Mesendoderm (in vitro differentiated cells): ENCODE measurements at regions not wholly inside any gene's neighbourhood (a gene's known extent, or its start where the extent isn't known, plus 50 kb on each side); places are given as distances from the start of the nearest gene placed in this dataset.

Experiments
- DNase-seq: peaks from one replicate; pipeline ENCODE4 v3.0.0; 2013
- H2AK5ac ChIP-seq: 2 replicates; pipeline ENCODE4 v1.6.1; 2013; ENCODE audit warnings: low read length, inconsistent platforms
- H2BK120ac ChIP-seq: 2 replicates; pipeline ENCODE4 v1.6.1; 2013; ENCODE audit warnings: low read depth, mild to moderate bottlenecking, low read length, moderate library complexity, mixed read lengths
- H2BK15ac ChIP-seq: replicated peaks from 2 replicates; pipeline ENCODE4 v1.6.1; 2013; ENCODE audit warnings: low read depth, mild to moderate bottlenecking, moderate library complexity
- H2BK5ac ChIP-seq: 2 replicates; pipeline ENCODE4 v1.6.1; 2013; ENCODE audit warnings: low read length, inconsistent platforms
- H3K18ac ChIP-seq: 2 replicates; pipeline ENCODE4 v1.6.1; 2013; ENCODE audit warnings: mild to moderate bottlenecking, low read length, mixed read lengths
- H3K23ac ChIP-seq: one replicate; pipeline ENCODE4 v1.6.1; 2013; ENCODE audit warnings: low read length
- H3K27ac ChIP-seq: 2 replicates; pipeline ENCODE4 v1.5.1; 2013; ENCODE audit warnings: low read depth, mild to moderate bottlenecking, inconsistent platforms, low read length, moderate library complexity
- H3K27me3 ChIP-seq: 2 replicates; pipeline ENCODE4 v1.6.1; 2013; ENCODE audit warnings: low read length, control low read depth, mild to moderate bottlenecking, inconsistent platforms; ENCODE audit not compliant: insufficient read depth, poor library complexity
- H3K36me3 ChIP-seq: 2 replicates; pipeline ENCODE4 v1.6.1; 2013; ENCODE audit warnings: low read length, inconsistent platforms; ENCODE audit not compliant: control insufficient read depth, insufficient read depth
- H3K4ac ChIP-seq: one replicate; pipeline ENCODE4 v1.6.1; 2013; ENCODE audit warnings: low read depth, mild to moderate bottlenecking, low read length, moderate library complexity
- H3K4me1 ChIP-seq: 2 replicates; pipeline ENCODE4 v1.6.1; 2013; ENCODE audit warnings: low read depth, low read length, inconsistent platforms; ENCODE audit not compliant: control insufficient read depth
- H3K4me2 ChIP-seq: 2 replicates; pipeline ENCODE4 v1.6.1; 2013; ENCODE audit warnings: low read length
- H3K4me3 ChIP-seq: 2 replicates; pipeline ENCODE4 v1.5.1; 2013; ENCODE audit warnings: mild to moderate bottlenecking, low read length
- H3K56ac ChIP-seq: one replicate; pipeline ENCODE4 v1.6.1; 2013; ENCODE audit warnings: low read length
- H3K79me1 ChIP-seq: 2 replicates; pipeline ENCODE4 v1.6.1; 2013; ENCODE audit warnings: low read length, inconsistent platforms
- H3K79me2 ChIP-seq: 2 replicates; pipeline ENCODE4 v1.6.1; 2013; ENCODE audit warnings: mild to moderate bottlenecking, low read length; ENCODE audit not compliant: control insufficient read depth, insufficient read depth
- H3K9ac ChIP-seq: 2 replicates; pipeline ENCODE4 v1.6.1; 2013; ENCODE audit warnings: low read length, inconsistent platforms
- H4K5ac ChIP-seq: one replicate; pipeline ENCODE4 v1.6.1; 2013; ENCODE audit warnings: low read length
- H4K8ac ChIP-seq: one replicate; pipeline ENCODE4 v1.6.1; 2013; ENCODE audit warnings: low read depth, mild to moderate bottlenecking, control low read depth, low read length, moderate library complexity
- WGBS: extraction: QIAGEN DNeasy Blood & Tissue Kit; methylation state at CpG from one replicate; pipeline ENCODE4 v1.1.7; 2013; ENCODE audit warnings: low lambda C conversion rate, missing lambda C conversion rate; ENCODE audit not compliant: insufficient coverage; ENCODE audit errors: extremely low coverage; 5-methylcytosine and 5-hydroxymethylcytosine counted together

- Histone ChIP-seq H4K5ac (no peak overlapping the region), H3K56ac (no peak overlapping the region)
Observed at GRCh38 chr21:22827422-22827821, 1829.2 kb downstream of the NCAM2 start.

GRCh38 chr21:22842875-22843274, 1844.7 kb downstream of the NCAM2 start:
- Histone ChIP-seq H2BK5ac (no peak overlapping the region), H3K23ac (no peak overlapping the region)

More at GRCh38 chr21:22827422-22827821, 1829.2 kb downstream of the NCAM2 start:
- Histone ChIP-seq H4K8ac (no peak overlapping the region), H3K23ac (no peak overlapping the region), H3K27ac (no peak overlapping the region), H2AK5ac (no peak overlapping the region), H3K79me2 (no peaks in the 10 kb centered on the region), H3K4ac (no peak overlapping the region), H3K4me3 (no peak overlapping the region), H3K9ac (no peak overlapping the region), H3K79me1 (no peaks in the 10 kb centered on the region), H3K36me3 (no peaks in the 10 kb centered on the region), H3K4me1 (no peaks in the 10 kb centered on the region), H3K4me2 (no peak overlapping the region), H2BK15ac (no peak overlapping the region), H2BK120ac (no peak overlapping the region), H3K27me3 (no peaks in the 10 kb centered on the region), H2BK5ac (no peak overlapping the region), H3K18ac (no peak overlapping the region)
- DNase-seq = no peak

GRCh38 chr21:22855581-22855980, 1857.4 kb downstream of the NCAM2 start:
- H2AK5ac ChIP-seq = no peak overlapping the region
- no peak overlapping the region for H3K27ac ChIP-seq
- no peak for DNase-seq
- no peak overlapping the region for H3K56ac ChIP-seq
- no peak overlapping the region for H3K9ac ChIP-seq
- no peaks in the 10 kb centered on the region for H3K36me3 ChIP-seq
- no peak overlapping the region for H3K23ac ChIP-seq
- H3K4me3 ChIP-seq = no peak overlapping the region
- no peaks in the 10 kb centered on the region for H3K79me1 ChIP-seq
- no peak overlapping the region for H2BK15ac ChIP-seq
- no peaks in the 10 kb centered on the region for H3K27me3 ChIP-seq
- H4K8ac ChIP-seq = no peak overlapping the region
- H3K4me1 ChIP-seq = no peaks in the 10 kb centered on the region
- H3K79me2 ChIP-seq = no peaks in the 10 kb centered on the region
- H3K4ac ChIP-seq = no peak overlapping the region
- no peak overlapping the region for H3K18ac ChIP-seq
- H3K4me2 ChIP-seq = no peak overlapping the region
- H2BK120ac ChIP-seq = no peak overlapping the region
- no peak overlapping the region for H2BK5ac ChIP-seq
- WGBS = no CpG with 5 or more reads among the region's 1 CpG
- H4K5ac ChIP-seq = no peak overlapping the region

More at GRCh38 chr21:22842875-22843274, 1844.7 kb downstream of the NCAM2 start:
- no peak overlapping the region for H3K4me3 ChIP-seq
- H4K8ac ChIP-seq = no peak overlapping the region
- no peaks in the 10 kb centered on the region for H3K27me3 ChIP-seq
- H3K4ac ChIP-seq = no peak overlapping the region
- no peaks in the 10 kb centered on the region for H3K36me3 ChIP-seq
- no peak overlapping the region for H2BK120ac ChIP-seq
- H3K4me1 ChIP-seq = no peaks in the 10 kb centered on the region
- no peak overlapping the region for H2BK15ac ChIP-seq
- no peaks in the 10 kb centered on the region for H3K79me1 ChIP-seq
- no peak overlapping the region for H3K27ac ChIP-seq
- H3K56ac ChIP-seq = no peak overlapping the region
- no peak overlapping the region for H2AK5ac ChIP-seq
- no peak overlapping the region for H4K5ac ChIP-seq
- H3K4me2 ChIP-seq = no peak overlapping the region
- WGBS = no CpG with 5 or more reads among the region's 3 CpGs
- peak; percentile 19 for DNase-seq
- H3K9ac ChIP-seq = no peak overlapping the region
- H3K18ac ChIP-seq = no peak overlapping the region
- no peaks in the 10 kb centered on the region for H3K79me2 ChIP-seq

- H3K27ac ChIP-seq = no peak overlapping the region
- no peak overlapping the region for H4K5ac ChIP-seq
- H4K8ac ChIP-seq = no peak overlapping the region
- no peaks in the 10 kb centered on the region for H3K79me1 ChIP-seq
- H3K23ac ChIP-seq = no peak overlapping the region
- no peak overlapping the region for H3K4me3 ChIP-seq
- no peaks in the 10 kb centered on the region for H3K36me3 ChIP-seq
- H2BK5ac ChIP-seq = no peak overlapping the region
- no peak overlapping the region for H2BK120ac ChIP-seq
- no peak overlapping the region for H3K4ac ChIP-seq
- no peak for DNase-seq
- no peaks in the 10 kb centered on the region for H3K4me1 ChIP-seq
- H3K56ac ChIP-seq = no peak overlapping the region
- H3K9ac ChIP-seq = no peak overlapping the region
- H3K27me3 ChIP-seq = no peaks in the 10 kb centered on the region
- no peak overlapping the region for H3K4me2 ChIP-seq
- peak overlapping the region; percentile 27 for H2BK15ac ChIP-seq
- H2AK5ac ChIP-seq = no peak overlapping the region
- H3K79me2 ChIP-seq = no peaks in the 10 kb centered on the region
- no CpG with 5 or more reads among the region's 4 CpGs for WGBS
- no peak overlapping the region for H3K18ac ChIP-seq
Observed at GRCh38 chr21:22871692-22872091, 1873.5 kb downstream of the NCAM2 start.

GRCh38 chr21:22880573-22880972, 1882.4 kb downstream of the NCAM2 start:
- Histone ChIP-seq H3K36me3 (no peaks in the 10 kb centered on the region), H3K9ac (no peak overlapping the region), H3K4me2 (no peak overlapping the region), H2BK15ac (no peak overlapping the region), H4K5ac (no peak overlapping the region), H4K8ac (no peak overlapping the region), H3K27ac (peak overlapping the region; percentile 27), H2BK5ac (no peak overlapping the region), H3K23ac (no peak overlapping the region), H3K4ac (no peak overlapping the region), H2AK5ac (no peak overlapping the region), H3K27me3 (no peaks in the 10 kb centered on the region), H2BK120ac (no peak overlapping the region), H3K4me1 (no peaks in the 10 kb centered on the region), H3K79me1 (no peaks in the 10 kb centered on the region), H3K4me3 (no peak overlapping the region), H3K56ac (no peak overlapping the region), H3K79me2 (no peaks in the 10 kb centered on the region), H3K18ac (no peak overlapping the region)
- no CpG with 5 or more reads among the region's 1 CpG for WGBS
- DNase-seq = no peak

GRCh38 chr21:22881131-22881530, 1882.9 kb downstream of the NCAM2 start:
- no peaks in the 10 kb centered on the region for H3K27me3 ChIP-seq
- no peak overlapping the region for H3K23ac ChIP-seq
- no peak overlapping the region for H4K5ac ChIP-seq
- no peak overlapping the region for H2BK120ac ChIP-seq
- no peak overlapping the region for H3K9ac ChIP-seq
- H3K79me2 ChIP-seq = no peaks in the 10 kb centered on the region
- no peaks in the 10 kb centered on the region for H3K36me3 ChIP-seq
- H2AK5ac ChIP-seq = no peak overlapping the region
- DNase-seq = peak; percentile 94
- no peaks in the 10 kb centered on the region for H3K4me1 ChIP-seq
- no peak overlapping the region for H4K8ac ChIP-seq
- H3K79me1 ChIP-seq = no peaks in the 10 kb centered on the region
- no peak overlapping the region for H3K4me2 ChIP-seq
- no peak overlapping the region for H3K4ac ChIP-seq
- no peak overlapping the region for H3K18ac ChIP-seq
- no peak overlapping the region for H2BK15ac ChIP-seq
- H3K4me3 ChIP-seq = no peak overlapping the region
- no CpG with 5 or more reads among the region's 4 CpGs for WGBS
- H3K27ac ChIP-seq = peak overlapping the region; percentile 82
- no peak overlapping the region for H2BK5ac ChIP-seq
- no peak overlapping the region for H3K56ac ChIP-seq
